Activated naive CD4-positive, alpha-beta T cell treated with anti-CD3 and anti-CD28 coated beads, Interleukin-2, amount 50 U/mL, for 24 hours (primary cell): ENCODE measurements at regions not wholly inside any gene's neighbourhood (a gene's known extent, or its start where the extent isn't known, plus 50 kb on each side); places are given as distances from the start of the nearest gene placed in this dataset.
"Not testable (repeated sequence)": the region's sequence is repeated elsewhere in the genome, so short reads cannot be mapped to it uniquely, and the experiment has no call there.

ENCODE experiments used
- H3K27ac Mint-ChIP-seq: one replicate; pipeline ENCODE4 v1.8.0; 2021; ENCODE audit warnings: mild to moderate bottlenecking, mixed read lengths
- H3K27me3 Mint-ChIP-seq: one replicate; pipeline ENCODE4 v1.8.0; 2021; ENCODE audit warnings: mixed read lengths
- H3K36me3 Mint-ChIP-seq: one replicate; pipeline ENCODE4 v1.8.0; 2021; ENCODE audit warnings: mixed read lengths
- H3K4me1 Mint-ChIP-seq: one replicate; pipeline ENCODE4 v1.8.0; 2021; ENCODE audit warnings: mixed read lengths
- H3K4me3 Mint-ChIP-seq: one replicate; pipeline ENCODE4 v1.8.0; 2021; ENCODE audit warnings: mild to moderate bottlenecking, mixed read lengths
- H3K9me3 Mint-ChIP-seq: one replicate; pipeline ENCODE4 v1.8.0; 2021; ENCODE audit warnings: mixed read lengths

DNA sequence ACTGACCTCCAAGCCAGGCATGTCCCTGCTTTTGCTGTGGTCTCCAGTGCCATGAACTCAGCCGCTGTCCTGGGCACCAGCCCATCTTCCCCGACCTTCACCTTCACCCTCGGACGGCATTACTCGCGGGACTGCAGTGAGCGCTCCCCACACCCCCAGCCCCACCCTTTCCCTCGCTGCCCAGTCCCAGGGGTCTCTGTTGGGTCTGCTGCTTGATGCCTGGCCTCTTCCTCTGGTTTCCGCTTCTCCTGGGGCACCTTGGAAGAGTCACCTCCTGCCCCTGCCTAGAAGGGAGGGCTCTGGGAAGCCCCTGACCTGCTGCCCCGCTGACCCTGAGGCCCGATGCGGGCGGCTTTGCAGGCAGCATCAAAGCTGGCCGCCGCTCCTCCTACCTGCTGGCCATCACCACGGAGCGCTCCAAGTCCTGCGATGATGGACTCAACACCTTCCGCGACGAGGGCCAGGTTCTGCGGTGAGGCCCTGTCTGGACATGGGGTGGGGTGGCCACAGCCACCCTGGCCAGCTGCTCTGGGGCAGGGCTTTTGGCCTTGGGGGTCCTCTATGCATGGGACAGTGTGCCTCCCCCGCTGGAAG, 102.3 kb downstream of the ZNF267 start:
- H3K27me3 Mint-ChIP-seq, H3K36me3 Mint-ChIP-seq, H3K9me3 Mint-ChIP-seq, H3K4me3 Mint-ChIP-seq, H3K27ac Mint-ChIP-seq, H3K4me1 Mint-ChIP-seq: not testable (repeated sequence)

GRCh38 chr16:31978463-31978862, 104.9 kb downstream of the ZNF267 start:
- not testable (repeated sequence) for H3K4me3 Mint-ChIP-seq, H3K27ac Mint-ChIP-seq, H3K4me1 Mint-ChIP-seq, H3K9me3 Mint-ChIP-seq, H3K36me3 Mint-ChIP-seq, H3K27me3 Mint-ChIP-seq

GRCh38 chr16:31981739-31982138, 108.1 kb downstream of the ZNF267 start:
- not testable (repeated sequence) for H3K36me3 Mint-ChIP-seq, H3K4me3 Mint-ChIP-seq, H3K27me3 Mint-ChIP-seq, H3K9me3 Mint-ChIP-seq, H3K4me1 Mint-ChIP-seq, H3K27ac Mint-ChIP-seq

- not testable (repeated sequence) for H3K27ac Mint-ChIP-seq, H3K36me3 Mint-ChIP-seq, H3K4me3 Mint-ChIP-seq, H3K27me3 Mint-ChIP-seq, H3K4me1 Mint-ChIP-seq, H3K9me3 Mint-ChIP-seq
Observed at GRCh38 chr16:31982986-31983385, 109.4 kb downstream of the ZNF267 start.

DNA sequence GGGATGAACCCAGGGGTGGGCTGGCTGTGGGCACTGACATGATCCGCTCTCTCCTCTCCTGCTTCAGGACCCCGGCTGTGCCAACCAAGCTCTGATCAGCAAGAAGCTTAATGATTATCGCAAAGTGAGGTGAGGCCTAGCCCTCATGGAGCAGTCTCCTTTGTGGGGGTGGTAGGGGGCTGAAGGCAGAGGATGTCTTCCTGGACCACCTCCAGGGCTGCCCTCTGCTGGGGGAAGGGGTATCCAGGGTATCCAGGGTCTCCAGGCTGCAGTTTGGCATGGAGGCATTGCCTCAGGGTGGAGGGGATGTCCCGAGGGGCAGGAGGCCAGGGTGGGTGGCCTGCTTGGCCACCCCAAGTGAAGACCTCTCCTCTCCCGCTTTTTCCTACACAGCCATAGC, 110.1 kb downstream of the ZNF267 start:
- not testable (repeated sequence) for H3K4me3 Mint-ChIP-seq, H3K4me1 Mint-ChIP-seq, H3K27ac Mint-ChIP-seq, H3K27me3 Mint-ChIP-seq, H3K36me3 Mint-ChIP-seq, H3K9me3 Mint-ChIP-seq

GRCh38 chr16:31986895-31987294, 113.3 kb downstream of the ZNF267 start:
- not testable (repeated sequence) for H3K4me1 Mint-ChIP-seq, H3K36me3 Mint-ChIP-seq, H3K9me3 Mint-ChIP-seq, H3K4me3 Mint-ChIP-seq, H3K27ac Mint-ChIP-seq, H3K27me3 Mint-ChIP-seq

- H3K9me3 Mint-ChIP-seq, H3K36me3 Mint-ChIP-seq, H3K27ac Mint-ChIP-seq, H3K27me3 Mint-ChIP-seq, H3K4me1 Mint-ChIP-seq, H3K4me3 Mint-ChIP-seq: not testable (repeated sequence)
Observed at GRCh38 chr16:31988595-31989581, 115.3 kb downstream of the ZNF267 start.

DNA sequence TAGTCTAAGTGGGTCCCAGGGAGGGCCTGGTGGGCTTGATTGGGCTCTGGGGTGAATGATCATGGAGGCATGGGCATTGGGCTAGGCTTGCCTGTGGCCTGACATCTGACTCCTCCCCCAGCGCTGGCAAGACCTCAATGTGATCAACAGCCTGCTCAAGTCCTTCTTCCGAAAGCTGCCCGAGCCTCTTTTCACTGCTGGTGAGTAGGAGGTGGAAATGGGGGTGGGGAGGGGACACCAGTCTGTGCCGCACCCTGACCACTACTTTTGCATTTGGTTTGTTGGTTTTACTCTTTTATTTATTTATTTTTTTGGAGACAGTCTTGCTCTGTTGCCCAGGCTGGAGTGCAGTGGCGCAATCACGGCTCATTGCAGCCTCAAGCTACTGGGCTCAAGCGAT, 116.7 kb downstream of the ZNF267 start:
- not testable (repeated sequence) for H3K4me1 Mint-ChIP-seq, H3K9me3 Mint-ChIP-seq, H3K4me3 Mint-ChIP-seq, H3K36me3 Mint-ChIP-seq, H3K27me3 Mint-ChIP-seq, H3K27ac Mint-ChIP-seq

DNA sequence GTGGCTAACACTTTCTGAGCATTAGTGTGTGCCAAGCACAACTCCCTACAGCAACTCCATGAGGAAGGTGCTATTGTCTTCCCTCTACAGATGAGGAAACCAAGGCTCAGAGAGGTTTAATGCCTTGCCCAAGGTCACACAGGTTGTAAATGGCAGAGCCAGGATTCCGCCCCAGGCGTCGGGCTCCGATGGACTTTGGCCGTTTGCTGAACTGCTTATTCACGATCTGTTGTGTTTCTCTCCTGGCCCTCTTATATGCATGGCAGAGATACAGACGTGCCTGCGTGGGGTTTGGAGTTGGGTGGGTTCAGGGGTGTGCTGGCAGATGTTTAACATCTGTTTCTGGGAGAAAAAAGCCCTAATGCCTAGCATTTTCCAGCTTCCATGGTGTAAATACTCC, 117.4 kb downstream of the ZNF267 start:
- not testable (repeated sequence) for H3K9me3 Mint-ChIP-seq, H3K4me3 Mint-ChIP-seq, H3K4me1 Mint-ChIP-seq, H3K27me3 Mint-ChIP-seq, H3K27ac Mint-ChIP-seq, H3K36me3 Mint-ChIP-seq

DNA sequence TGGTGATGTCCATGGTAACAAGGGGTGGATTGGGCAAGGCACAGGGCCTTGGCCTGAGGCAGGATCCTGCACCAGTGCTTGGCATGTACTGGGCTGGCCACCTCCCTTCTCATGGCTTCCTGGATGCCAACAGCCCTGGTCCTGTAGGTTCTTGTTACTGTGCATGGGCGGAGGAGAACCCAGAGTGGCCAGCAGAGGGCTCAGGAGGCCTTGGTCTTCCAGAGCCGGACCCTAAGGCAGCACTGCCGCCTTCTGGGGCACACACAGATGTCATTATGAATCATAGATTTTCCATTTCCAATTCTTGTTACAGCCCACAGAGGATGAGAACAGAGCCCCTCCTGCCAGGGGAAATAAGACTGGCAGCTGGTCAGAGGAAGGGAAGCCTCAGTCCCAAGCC, 122.7 kb downstream of the ZNF267 start:
- not testable (repeated sequence) for H3K9me3 Mint-ChIP-seq, H3K4me1 Mint-ChIP-seq, H3K27ac Mint-ChIP-seq, H3K27me3 Mint-ChIP-seq, H3K4me3 Mint-ChIP-seq, H3K36me3 Mint-ChIP-seq

GRCh38 chr16:32002496-32002895, 128.9 kb downstream of the ZNF267 start:
- not testable (repeated sequence) for H3K4me1 Mint-ChIP-seq, H3K4me3 Mint-ChIP-seq, H3K27ac Mint-ChIP-seq, H3K27me3 Mint-ChIP-seq, H3K9me3 Mint-ChIP-seq, H3K36me3 Mint-ChIP-seq

DNA sequence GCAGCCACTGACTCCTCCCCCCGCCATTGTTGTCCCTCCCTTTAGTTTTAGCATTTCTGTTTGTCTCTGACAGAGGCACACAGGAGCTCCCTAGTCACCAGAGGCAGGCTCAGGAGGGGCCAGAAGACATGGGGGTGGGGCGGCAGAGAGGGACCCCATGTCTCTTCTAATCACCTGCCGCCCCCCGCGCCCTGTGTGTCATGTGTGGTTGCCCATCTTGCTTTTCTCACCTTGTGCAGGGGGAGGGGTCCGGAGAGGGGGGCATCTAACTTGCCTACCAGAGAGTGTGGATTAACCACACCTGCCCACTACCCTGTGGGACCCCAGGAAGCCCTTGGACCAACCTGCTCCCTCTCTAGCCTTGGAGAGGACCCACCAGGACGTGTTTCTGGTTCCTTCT, 130.2 kb downstream of the ZNF267 start:
- not testable (repeated sequence) for H3K4me3 Mint-ChIP-seq, H3K27ac Mint-ChIP-seq, H3K27me3 Mint-ChIP-seq, H3K9me3 Mint-ChIP-seq, H3K4me1 Mint-ChIP-seq, H3K36me3 Mint-ChIP-seq

- H3K27me3 Mint-ChIP-seq, H3K4me1 Mint-ChIP-seq, H3K4me3 Mint-ChIP-seq, H3K36me3 Mint-ChIP-seq, H3K9me3 Mint-ChIP-seq, H3K27ac Mint-ChIP-seq: not testable (repeated sequence)
Observed at GRCh38 chr16:32038783-32039496, 165.3 kb downstream of the ZNF267 start.

DNA sequence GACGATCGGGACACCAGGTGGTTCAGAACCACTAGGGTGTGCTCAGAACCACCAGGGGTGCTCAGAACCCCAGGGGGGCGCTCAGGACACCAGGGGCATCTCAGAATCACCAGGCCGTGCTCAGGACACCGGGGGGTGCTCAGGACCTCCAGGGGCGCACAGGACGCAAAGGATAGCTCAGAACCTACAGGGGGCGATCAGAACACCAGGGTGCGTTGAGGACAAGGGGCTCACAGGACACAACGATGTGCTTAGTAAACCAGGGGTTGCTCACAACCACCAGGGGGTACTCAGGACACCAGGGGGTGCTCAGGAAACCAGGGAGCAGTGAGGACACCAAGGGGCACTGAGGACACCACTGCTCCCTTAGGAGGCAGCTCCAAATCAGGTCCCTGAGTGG, 166.3 kb downstream of the ZNF267 start:
- H3K4me3 Mint-ChIP-seq, H3K27me3 Mint-ChIP-seq, H3K36me3 Mint-ChIP-seq, H3K4me1 Mint-ChIP-seq, H3K9me3 Mint-ChIP-seq, H3K27ac Mint-ChIP-seq: not testable (repeated sequence)

- not testable (repeated sequence) for H3K4me3 Mint-ChIP-seq, H3K9me3 Mint-ChIP-seq, H3K4me1 Mint-ChIP-seq, H3K27ac Mint-ChIP-seq, H3K27me3 Mint-ChIP-seq, H3K36me3 Mint-ChIP-seq
Observed at GRCh38 chr16:32066016-32066651, 187.0 kb upstream of the TP53TG3D start.

DNA sequence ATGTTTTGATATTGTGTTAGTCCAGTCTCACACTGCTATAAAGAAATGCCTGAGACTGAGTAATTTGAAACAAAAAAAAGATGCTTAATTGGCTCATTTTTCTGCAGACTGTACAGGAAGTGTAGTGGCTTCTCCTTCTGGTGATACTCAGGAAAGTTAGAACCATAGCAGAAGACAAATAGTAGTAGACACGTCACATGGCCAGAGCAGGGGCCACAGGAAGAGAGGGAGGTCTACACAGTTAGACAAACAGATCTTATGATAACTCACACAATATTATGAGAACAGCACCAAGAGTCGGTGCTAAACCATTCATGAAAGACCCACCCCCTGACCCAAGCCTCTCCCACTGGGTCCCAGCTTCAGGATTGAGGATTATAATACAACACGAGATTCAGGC, 181.5 kb upstream of the TP53TG3D start:
- not testable (repeated sequence) for H3K4me3 Mint-ChIP-seq, H3K9me3 Mint-ChIP-seq, H3K27ac Mint-ChIP-seq, H3K36me3 Mint-ChIP-seq, H3K4me1 Mint-ChIP-seq, H3K27me3 Mint-ChIP-seq
